Activated CD4-positive, alpha-beta T cell treated with anti-CD3 and anti-CD28 coated beads, Interleukin-2, amount 10 ng/mL, durations not matched to agents 7 days and 5 days (primary cell): ENCODE measurements at regions not wholly inside any gene's neighbourhood (a gene's known extent, or its start where the extent isn't known, plus 50 kb on each side); places are given as distances from the start of the nearest gene placed in this dataset.

ENCODE experiments used
- CTCF ChIA-PET: fragments of 350-600 bp; sonication (Branson Sonifier 250); formaldehyde crosslinking; loops from one replicate; lab custom pipeline; 2021; ENCODE audit warnings: antibody characterized with exemption; lab: Charles Lee
- POLR2A ChIA-PET: fragments of 350-600 bp; sonication (Branson Sonifier 250); formaldehyde crosslinking; loops from one replicate; lab custom pipeline; 2021; ENCODE audit warnings: antibody characterized with exemption; lab: Charles Lee
- DNase-seq: peaks from one replicate; pipeline ENCODE4 v3.0.0-alpha.2; 2020
- H3K27ac Mint-ChIP-seq: one replicate; pipeline ENCODE4 v1.8.0; 2021; ENCODE audit warnings: mild to moderate bottlenecking, moderate library complexity, mixed read lengths
- H3K27me3 Mint-ChIP-seq: one replicate; pipeline ENCODE4 v1.8.0; 2021; ENCODE audit warnings: mixed read lengths
- H3K36me3 Mint-ChIP-seq: one replicate; pipeline ENCODE4 v1.8.0; 2021; ENCODE audit warnings: low read depth, mixed read lengths
- H3K4me1 Mint-ChIP-seq: one replicate; pipeline ENCODE4 v1.8.0; 2021; ENCODE audit warnings: mixed read lengths
- H3K4me3 Mint-ChIP-seq: one replicate; pipeline ENCODE4 v1.8.0; 2021; ENCODE audit warnings: mild to moderate bottlenecking, moderate library complexity, mixed read lengths
- H3K9me3 Mint-ChIP-seq: one replicate; pipeline ENCODE4 v1.8.0; 2021; ENCODE audit warnings: mixed read lengths

DNA sequence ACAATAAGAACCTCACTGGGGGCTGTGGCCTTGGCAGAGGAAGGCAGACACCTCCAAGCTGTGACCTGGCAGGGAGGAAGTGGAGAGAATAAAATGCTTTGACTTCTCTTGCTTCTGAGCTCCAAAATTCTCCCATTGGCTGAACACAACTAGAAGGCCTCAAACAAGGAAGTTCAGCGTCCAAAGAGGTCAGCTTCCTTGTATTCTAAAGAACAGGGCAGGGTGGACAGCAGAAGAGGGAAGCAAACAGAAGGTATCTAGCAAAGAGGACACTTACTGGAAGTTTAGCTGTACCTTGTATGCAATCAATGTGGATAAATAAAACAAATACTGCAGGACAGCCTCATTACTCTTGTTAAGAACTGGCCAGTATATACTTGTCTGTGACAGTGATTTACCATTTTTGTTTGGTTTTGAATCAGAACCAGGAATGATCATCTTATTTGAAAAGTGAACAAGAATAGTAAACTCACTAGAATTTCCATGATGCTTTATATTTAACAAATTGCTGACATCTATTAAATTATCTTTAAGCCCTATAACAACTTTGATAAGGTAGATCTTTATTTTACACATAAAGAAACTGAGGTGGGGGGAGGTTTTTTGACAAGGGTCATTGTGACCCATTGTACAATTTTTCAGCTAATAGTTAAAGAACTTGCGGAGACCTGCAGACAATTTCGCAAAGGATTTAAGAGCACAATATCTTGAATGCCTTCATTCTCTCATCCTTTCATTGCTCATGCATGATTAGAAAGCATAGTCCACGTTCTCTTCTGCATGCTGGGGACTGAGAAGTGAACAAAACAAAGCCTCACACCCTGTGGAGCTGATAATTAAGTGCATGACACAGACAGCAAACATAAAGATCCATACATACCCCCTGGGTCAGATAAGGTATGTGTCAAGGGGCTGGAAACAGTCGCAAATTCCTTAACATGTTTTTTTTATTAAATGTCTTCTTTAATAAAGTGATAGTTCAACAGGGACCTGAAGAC, 1448.0 kb downstream of the AACS start:
- no peak overlapping the region for H3K27ac Mint-ChIP-seq
- CTCF ChIA-PET = no interaction called here
- H3K4me1 Mint-ChIP-seq = no peaks in the 10 kb centered on the region
- POLR2A ChIA-PET = no interaction called here
- no peak overlapping the region for H3K4me3 Mint-ChIP-seq
- no peaks in the 10 kb centered on the region for H3K36me3 Mint-ChIP-seq
- no peak for DNase-seq
- peaks cover 6% of the 10 kb centered on the region for H3K9me3 Mint-ChIP-seq
- H3K27me3 Mint-ChIP-seq = no peaks in the 10 kb centered on the region

DNA sequence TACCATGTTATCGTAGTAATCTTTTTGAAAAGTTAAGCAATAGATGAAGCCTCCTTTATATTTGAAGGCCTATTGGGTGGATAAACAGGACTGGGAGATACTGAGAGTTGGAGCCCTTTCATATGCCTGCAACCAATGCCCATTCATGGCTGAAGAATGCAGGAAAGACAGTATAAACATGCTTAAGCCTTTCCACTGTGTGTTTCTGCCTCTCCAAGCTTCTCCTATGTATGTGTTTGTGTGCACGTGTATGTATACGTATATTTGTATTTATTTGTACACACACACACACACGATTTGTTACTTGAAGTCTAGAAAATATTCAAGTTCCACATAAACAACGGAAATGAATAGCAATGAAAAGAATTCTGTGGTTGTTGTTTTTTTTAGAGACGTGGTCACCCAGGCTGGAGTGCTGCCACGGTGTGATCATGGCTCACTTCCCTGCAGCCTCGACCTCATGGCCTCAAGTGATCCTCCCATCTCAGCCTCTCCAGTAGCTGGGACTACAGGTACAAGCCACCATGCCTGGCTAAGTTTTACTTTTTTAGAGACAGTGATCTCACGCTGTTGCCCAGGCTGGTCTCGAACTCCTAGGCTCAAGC, 1453.5 kb downstream of the AACS start:
- Mint-ChIP-seq H3K4me3 (no peak overlapping the region), H3K27ac (no peak overlapping the region), H3K9me3 (peaks cover 3% of the 10 kb centered on the region), H3K36me3 (no peaks in the 10 kb centered on the region), H3K4me1 (no peaks in the 10 kb centered on the region), H3K27me3 (no peaks in the 10 kb centered on the region)
- POLR2A ChIA-PET = no interaction called here
- CTCF ChIA-PET = interaction anchor here (0.6 kb wide), 1 partner anchor 928 kb away, joined by 3 read pairs; no protein-coding TSS in a partner anchor
- DNase-seq = no peak

DNA sequence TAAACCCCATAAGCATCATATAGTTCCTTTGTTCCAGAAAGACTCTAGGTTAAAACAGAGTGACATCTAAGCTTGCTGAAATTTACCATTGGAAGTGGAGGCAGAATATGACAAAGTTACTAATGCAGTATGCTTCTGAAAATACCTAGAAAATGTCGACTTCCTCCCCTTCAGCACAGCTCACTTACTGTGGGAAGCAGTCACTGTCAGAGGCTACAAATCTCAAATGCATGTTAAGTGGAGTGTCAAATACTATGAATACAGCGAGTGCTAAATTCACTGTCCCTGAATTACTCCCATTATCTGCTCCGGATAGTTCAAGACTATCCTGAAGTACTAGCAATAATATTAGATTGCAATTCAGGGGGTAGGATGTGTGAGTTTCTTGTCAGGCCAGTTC, 1454.6 kb downstream of the AACS start:
- Mint-ChIP-seq H3K36me3 (no peaks in the 10 kb centered on the region), H3K4me3 (no peak overlapping the region), H3K4me1 (no peaks in the 10 kb centered on the region), H3K27ac (no peak overlapping the region), H3K9me3 (peaks cover 3% of the 10 kb centered on the region), H3K27me3 (no peaks in the 10 kb centered on the region)
- POLR2A ChIA-PET = no interaction called here
- DNase-seq = no peak
- CTCF ChIA-PET = no interaction called here

DNA sequence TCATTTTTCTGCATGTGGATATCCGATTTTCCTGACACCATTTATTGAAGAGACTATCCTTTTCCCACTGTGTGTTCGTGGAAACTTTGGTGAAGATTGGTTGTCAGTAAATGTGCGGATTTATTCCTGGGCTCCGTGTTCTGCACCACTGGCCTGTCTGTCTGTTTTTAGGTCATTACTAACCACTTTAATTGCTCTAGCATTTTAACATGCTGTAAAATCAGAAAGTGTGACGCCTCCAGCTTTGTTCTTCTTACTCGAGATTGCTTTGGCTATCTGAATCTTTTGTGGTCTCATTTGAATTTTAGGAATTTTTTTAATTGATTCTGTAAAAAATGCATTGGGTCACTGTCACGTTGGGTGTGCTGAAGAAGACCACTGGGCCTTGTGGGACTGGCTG, 1458.7 kb downstream of the AACS start:
- no peak for DNase-seq
- no peaks in the 10 kb centered on the region for H3K27me3 Mint-ChIP-seq
- ChIA-PET POLR2A (no interaction called here), CTCF (no interaction called here)
- no peaks in the 10 kb centered on the region for H3K9me3 Mint-ChIP-seq
- H3K4me3 Mint-ChIP-seq = no peak overlapping the region
- no peaks in the 10 kb centered on the region for H3K4me1 Mint-ChIP-seq
- no peaks in the 10 kb centered on the region for H3K36me3 Mint-ChIP-seq
- no peak overlapping the region for H3K27ac Mint-ChIP-seq

DNA sequence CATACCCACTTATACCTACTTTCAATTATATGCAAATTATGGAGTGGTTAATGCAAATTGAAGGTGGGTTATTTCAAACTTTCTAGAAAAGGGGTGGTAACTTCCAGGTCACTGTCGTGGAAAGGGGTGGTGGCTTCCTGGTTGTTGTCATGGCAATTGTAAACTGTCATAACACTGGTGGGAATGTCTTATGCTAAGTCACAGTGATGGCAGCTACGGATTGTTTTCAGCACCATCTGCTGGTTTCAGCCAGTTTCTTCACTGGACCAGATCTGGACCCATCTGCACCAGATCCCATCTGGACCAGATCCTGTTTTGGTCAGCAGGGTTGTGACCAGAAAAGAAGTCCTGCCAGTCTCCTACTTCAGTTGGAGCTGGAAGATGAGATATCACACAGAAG, 1469.3 kb downstream of the AACS start:
- POLR2A ChIA-PET = no interaction called here
- H3K27ac Mint-ChIP-seq = no peak overlapping the region

DNA sequence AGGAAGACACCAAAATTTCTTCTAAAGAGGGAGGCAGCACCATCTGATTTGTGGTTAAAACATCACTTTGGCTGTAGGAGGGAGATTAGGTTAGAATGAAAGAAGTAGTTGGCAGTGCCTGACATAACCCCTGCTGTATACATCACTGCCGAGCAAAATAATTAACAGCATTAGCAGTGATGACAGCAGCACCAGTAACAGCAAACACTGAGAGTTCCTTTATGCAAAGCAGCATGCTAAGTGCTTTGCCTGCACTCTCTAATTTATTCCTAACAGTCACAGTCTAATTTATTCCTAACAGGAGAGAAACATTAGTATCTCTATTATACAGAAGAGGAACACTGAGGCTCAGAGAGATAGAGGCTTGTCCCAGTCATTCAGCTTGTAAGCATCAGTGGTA, 1469.7 kb downstream of the AACS start:
- Mint-ChIP-seq H3K4me3 (no peak overlapping the region), H3K4me1 (no peaks in the 10 kb centered on the region), H3K27me3 (no peaks in the 10 kb centered on the region), H3K27ac (no peak overlapping the region), H3K36me3 (no peaks in the 10 kb centered on the region), H3K9me3 (peaks cover 2% of the 10 kb centered on the region)
- CTCF ChIA-PET = no interaction called here
- no peak for DNase-seq
- POLR2A ChIA-PET = no interaction called here

More for the DNA sequence above, 1469.3 kb downstream of the AACS start:
- Mint-ChIP-seq H3K4me1 (no peaks in the 10 kb centered on the region), H3K4me3 (no peak overlapping the region), H3K36me3 (no peaks in the 10 kb centered on the region), H3K27me3 (no peaks in the 10 kb centered on the region), H3K9me3 (peaks cover 2% of the 10 kb centered on the region)
- CTCF ChIA-PET = no interaction called here
- no peak for DNase-seq

DNA sequence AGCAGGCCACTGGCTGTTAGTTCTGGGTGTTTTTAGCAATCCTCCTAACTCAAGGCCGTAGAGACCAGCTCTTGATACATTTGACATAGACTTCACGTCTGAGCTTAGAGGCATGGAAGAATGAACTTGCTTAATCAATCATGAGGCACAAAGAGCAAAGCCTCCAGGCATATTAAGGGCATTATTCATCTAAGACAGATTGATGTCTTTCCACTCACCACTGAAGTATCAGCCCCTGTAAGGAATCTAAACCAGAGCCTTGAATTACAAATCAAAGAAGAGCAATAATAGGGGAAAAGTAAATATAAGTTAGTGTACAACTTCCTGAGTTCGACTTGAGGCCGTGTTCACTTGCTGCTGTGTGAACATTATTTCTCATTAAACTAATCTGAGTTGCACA, 1470.7 kb downstream of the AACS start:
- Mint-ChIP-seq H3K27me3 (no peaks in the 10 kb centered on the region), H3K9me3 (peaks cover 2% of the 10 kb centered on the region), H3K4me1 (no peaks in the 10 kb centered on the region), H3K27ac (no peak overlapping the region), H3K4me3 (no peak overlapping the region), H3K36me3 (no peaks in the 10 kb centered on the region)
- DNase-seq = no peak
- CTCF ChIA-PET = no interaction called here
- POLR2A ChIA-PET = no interaction called here

DNA sequence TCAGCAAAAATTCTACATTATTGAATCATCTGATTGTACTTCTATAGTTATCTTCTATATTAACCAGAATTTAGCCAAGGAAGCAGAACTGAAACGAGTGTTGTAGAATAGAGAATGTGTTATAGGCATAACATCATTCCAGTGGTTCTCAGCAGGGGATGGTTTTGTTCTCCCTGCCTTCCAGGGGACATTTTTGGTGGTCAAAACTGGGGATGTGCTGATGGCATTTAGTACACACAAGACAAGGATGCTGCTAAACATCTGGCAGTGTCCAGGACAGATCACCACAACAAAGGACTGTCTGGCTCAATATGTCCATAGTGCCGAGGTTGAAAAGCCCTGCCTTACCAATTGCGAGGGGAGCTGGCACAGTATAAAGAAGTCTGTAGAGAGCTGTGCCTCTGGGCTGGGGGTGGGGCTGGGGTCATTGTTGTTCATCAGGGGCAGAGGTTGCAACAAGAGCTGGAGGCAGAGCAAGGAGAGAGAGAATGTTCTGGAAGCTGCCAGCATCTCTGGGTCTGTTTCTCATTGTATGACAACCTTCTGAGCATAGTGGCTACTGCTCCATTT, 1472.8 kb downstream of the AACS start:
- DNase-seq = no peak
- Mint-ChIP-seq H3K4me3 (no peak overlapping the region), H3K27ac (no peak overlapping the region), H3K4me1 (no peaks in the 10 kb centered on the region), H3K27me3 (no peaks in the 10 kb centered on the region), H3K36me3 (no peaks in the 10 kb centered on the region), H3K9me3 (peaks cover 2% of the 10 kb centered on the region)
- ChIA-PET CTCF (no interaction called here), POLR2A (interaction anchor here (0.6 kb wide), 1 partner anchor 55 kb away, joined by 5 read pairs; no protein-coding TSS in a partner anchor)

DNA sequence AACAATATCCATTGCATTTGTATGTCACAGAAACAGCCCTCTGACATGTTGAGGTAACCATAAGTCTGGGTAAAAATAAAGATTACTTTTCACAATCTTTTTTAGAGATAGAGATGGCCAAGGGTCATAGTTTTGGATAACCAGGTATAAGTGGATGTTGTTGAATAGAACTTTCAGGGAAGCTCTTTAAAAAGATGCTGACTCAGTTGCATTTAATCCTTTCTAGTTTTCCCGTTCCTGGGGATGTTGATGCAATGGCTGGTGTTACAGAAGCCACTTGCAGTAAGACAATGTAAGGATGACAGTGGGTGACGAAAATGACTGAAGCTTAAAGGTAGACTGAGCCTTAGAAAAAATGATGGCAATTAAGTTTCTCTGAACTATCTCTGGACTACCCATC, 1473.7 kb downstream of the AACS start:
- Mint-ChIP-seq H3K4me3 (no peak overlapping the region), H3K27ac (no peak overlapping the region), H3K36me3 (no peaks in the 10 kb centered on the region), H3K9me3 (peaks cover 2% of the 10 kb centered on the region), H3K27me3 (no peaks in the 10 kb centered on the region), H3K4me1 (no peaks in the 10 kb centered on the region)
- ChIA-PET POLR2A (no interaction called here), CTCF (no interaction called here)
- DNase-seq = no peak

DNA sequence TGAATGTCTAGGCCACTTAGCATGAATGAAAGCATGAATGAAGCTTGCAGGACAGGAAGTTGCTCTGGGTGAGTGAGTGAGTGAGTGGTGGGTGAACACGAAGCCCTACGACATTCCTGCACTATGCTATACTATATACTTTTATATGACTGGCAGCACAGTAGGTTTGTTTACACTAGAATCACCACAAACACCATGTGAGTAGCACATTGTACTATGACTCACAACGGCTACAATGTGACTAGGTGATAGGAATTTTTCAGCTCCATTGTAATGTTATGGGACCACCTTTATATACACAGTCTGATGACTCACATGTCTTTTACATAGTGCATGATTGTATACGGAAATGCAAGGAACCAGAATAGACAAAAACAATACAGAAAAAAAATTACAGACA, 1480.2 kb downstream of the AACS start:
- no peaks in the 10 kb centered on the region for H3K36me3 Mint-ChIP-seq
- no peak overlapping the region for H3K27ac Mint-ChIP-seq
- no peak for DNase-seq
- H3K4me3 Mint-ChIP-seq = no peak overlapping the region
- peaks cover 3% of the 10 kb centered on the region for H3K4me1 Mint-ChIP-seq
- H3K27me3 Mint-ChIP-seq = no peaks in the 10 kb centered on the region
- ChIA-PET CTCF (no interaction called here), POLR2A (no interaction called here)
- peaks cover 6% of the 10 kb centered on the region for H3K9me3 Mint-ChIP-seq

DNA sequence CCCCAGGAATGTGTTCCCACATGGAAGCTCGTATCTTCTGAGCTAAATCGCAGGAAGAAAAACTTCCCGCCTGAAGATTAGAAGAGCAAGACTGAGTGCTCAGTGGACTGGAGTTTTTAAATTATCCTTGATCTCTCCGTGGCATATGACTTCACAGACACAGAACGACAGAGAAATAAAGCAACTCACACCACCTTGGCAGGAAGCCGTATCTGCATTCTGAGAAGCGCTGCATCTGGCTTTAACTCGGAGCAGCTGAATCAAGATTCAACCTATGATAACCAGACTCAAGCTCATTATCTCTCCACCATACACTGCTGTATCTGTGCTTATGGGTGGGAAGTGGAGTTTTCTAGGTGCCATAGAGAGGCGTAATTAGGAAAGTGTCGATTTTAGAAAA, 1482.7 kb downstream of the AACS start:
- DNase-seq = no peak
- ChIA-PET POLR2A (no interaction called here), CTCF (no interaction called here)
- Mint-ChIP-seq H3K9me3 (peaks cover 6% of the 10 kb centered on the region), H3K27me3 (no peaks in the 10 kb centered on the region), H3K27ac (no peak overlapping the region), H3K36me3 (no peaks in the 10 kb centered on the region), H3K4me1 (peaks cover 3% of the 10 kb centered on the region), H3K4me3 (no peak overlapping the region)

DNA sequence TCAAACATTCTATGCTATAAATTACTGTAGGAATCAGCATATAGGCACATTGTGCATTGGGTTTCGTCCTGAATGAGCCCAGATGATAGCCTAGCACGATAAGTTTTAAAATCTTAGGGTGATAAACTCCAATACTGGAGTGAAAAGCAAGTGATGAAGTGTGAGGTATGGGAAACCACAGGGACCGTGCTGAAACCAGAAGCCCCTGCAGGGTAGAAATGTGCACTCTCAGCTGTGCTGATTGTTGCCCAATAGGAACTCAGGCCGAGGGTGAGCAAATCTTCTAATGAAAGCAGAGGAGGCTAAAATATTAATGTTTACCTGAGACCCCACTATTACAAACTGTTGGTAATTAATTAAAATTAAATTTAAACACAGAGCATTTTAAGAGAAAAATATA, 1486.6 kb downstream of the AACS start:
- Mint-ChIP-seq H3K36me3 (no peaks in the 10 kb centered on the region), H3K4me1 (peaks cover 3% of the 10 kb centered on the region), H3K27me3 (no peaks in the 10 kb centered on the region), H3K4me3 (no peak overlapping the region), H3K9me3 (peaks cover 6% of the 10 kb centered on the region), H3K27ac (no peak overlapping the region)
- POLR2A ChIA-PET = no interaction called here
- CTCF ChIA-PET = no interaction called here
- DNase-seq = no peak

DNA sequence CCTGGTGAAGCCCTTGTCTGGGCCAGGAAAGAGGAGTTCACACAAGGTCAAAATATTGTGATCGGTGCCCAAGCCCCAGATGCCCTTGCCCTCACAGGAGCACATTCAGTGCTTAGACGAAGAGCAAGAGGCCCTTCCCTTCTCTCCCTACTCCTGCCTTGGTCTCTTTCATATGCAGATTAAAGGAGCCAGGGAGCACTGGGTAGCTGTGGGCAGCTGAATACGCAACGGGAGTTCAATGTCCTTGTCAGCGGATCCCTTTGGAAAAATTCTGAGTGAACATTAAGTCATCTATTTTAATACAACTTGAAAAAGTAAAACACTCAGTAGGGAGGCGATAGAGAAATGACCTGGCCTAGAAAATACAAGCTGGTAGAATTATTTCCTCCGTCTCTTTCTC, 1489.4 kb downstream of the AACS start:
- H3K4me1 Mint-ChIP-seq = no peaks in the 10 kb centered on the region
- DNase-seq = no peak
- H3K4me3 Mint-ChIP-seq = no peak overlapping the region
- no peaks in the 10 kb centered on the region for H3K36me3 Mint-ChIP-seq
- no peak overlapping the region for H3K27ac Mint-ChIP-seq
- ChIA-PET CTCF (no interaction called here), POLR2A (no interaction called here)
- H3K9me3 Mint-ChIP-seq = peaks cover 4% of the 10 kb centered on the region
- H3K27me3 Mint-ChIP-seq = no peaks in the 10 kb centered on the region
